KOPT-K1 (cell line): ENCODE measurements at regions not wholly inside any gene's neighbourhood (a gene's known extent, or its start where the extent isn't known, plus 50 kb on each side); places are given as distances from the start of the nearest gene placed in this dataset.

Source experiments
- H3K27ac ChIP-seq: fragments of 200-600 bp; sonication (generic); 2 replicates; pipeline ENCODE4 v1.5.1; 2016; ENCODE audit warnings: antibody characterized with exemption, mild to moderate bottlenecking, low read depth, low read length; ENCODE audit not compliant: poor library complexity, severe bottlenecking
- H3K36me3 ChIP-seq: fragments of 200-600 bp; sonication (generic); 2 replicates; pipeline ENCODE4 v1.5.1; 2017; ENCODE audit warnings: antibody characterized with exemption, mild to moderate bottlenecking, low read length, moderate library complexity; ENCODE audit not compliant: insufficient read depth
- H3K9me3 ChIP-seq: fragments of 200-600 bp; sonication (generic); 2 replicates; pipeline ENCODE4 v1.5.1; 2017; ENCODE audit warnings: antibody characterized with exemption, low read length, mild to moderate bottlenecking; ENCODE audit not compliant: insufficient read depth, poor library complexity, severe bottlenecking

- no peak overlapping the region for H3K27ac ChIP-seq
- H3K9me3 ChIP-seq: no peaks in the 10 kb centered on the region
- no peaks in the 10 kb centered on the region for H3K36me3 ChIP-seq
These were observed 262.4 kb upstream of the SPRY2 start for GRCh38 chr13:80603351-80603750.

GRCh38 chr13:80599765-80600164, 258.8 kb upstream of the SPRY2 start:
- Histone ChIP-seq H3K27ac (no peak overlapping the region), H3K36me3 (no peaks in the 10 kb centered on the region), H3K9me3 (no peaks in the 10 kb centered on the region)

GRCh38 chr13:80598189-80598588, 257.3 kb upstream of the SPRY2 start:
- H3K9me3 ChIP-seq: no peaks in the 10 kb centered on the region
- H3K27ac ChIP-seq: no peak overlapping the region
- no peaks in the 10 kb centered on the region for H3K36me3 ChIP-seq

- H3K27ac ChIP-seq: no peak overlapping the region
- no peaks in the 10 kb centered on the region for H3K36me3 ChIP-seq
- no peaks in the 10 kb centered on the region for H3K9me3 ChIP-seq
These were observed 251.2 kb upstream of the SPRY2 start for GRCh38 chr13:80591976-80592740.

- no peaks in the 10 kb centered on the region for H3K36me3 ChIP-seq
- H3K27ac ChIP-seq: no peak overlapping the region
- no peaks in the 10 kb centered on the region for H3K9me3 ChIP-seq
These were observed 249.6 kb upstream of the SPRY2 start for GRCh38 chr13:80590551-80590950.

- no peaks in the 10 kb centered on the region for H3K9me3 ChIP-seq
- no peak overlapping the region for H3K27ac ChIP-seq
- H3K36me3 ChIP-seq: no peaks in the 10 kb centered on the region
These were observed 245.4 kb upstream of the SPRY2 start for GRCh38 chr13:80586356-80586755.

GRCh38 chr13:80585531-80585930, 244.6 kb upstream of the SPRY2 start:
- H3K36me3 ChIP-seq: no peaks in the 10 kb centered on the region
- H3K27ac ChIP-seq: no peak overlapping the region
- no peaks in the 10 kb centered on the region for H3K9me3 ChIP-seq

GRCh38 chr13:80584785-80585184, 243.9 kb upstream of the SPRY2 start:
- Histone ChIP-seq H3K9me3 (no peaks in the 10 kb centered on the region), H3K36me3 (no peaks in the 10 kb centered on the region), H3K27ac (no peak overlapping the region)

GRCh38 chr13:80584306-80584705, 243.4 kb upstream of the SPRY2 start:
- Histone ChIP-seq H3K27ac (no peak overlapping the region), H3K36me3 (no peaks in the 10 kb centered on the region), H3K9me3 (no peaks in the 10 kb centered on the region)

- no peaks in the 10 kb centered on the region for H3K9me3 ChIP-seq
- H3K27ac ChIP-seq: no peak overlapping the region
These were observed 237.2 kb upstream of the SPRY2 start for GRCh38 chr13:80577926-80578670.

GRCh38 chr13:80577285-80577684, 236.4 kb upstream of the SPRY2 start:
- H3K27ac ChIP-seq: no peak overlapping the region
- no peaks in the 10 kb centered on the region for H3K36me3 ChIP-seq
- H3K9me3 ChIP-seq: no peaks in the 10 kb centered on the region

More at GRCh38 chr13:80577926-80578670, 237.2 kb upstream of the SPRY2 start:
- H3K36me3 ChIP-seq: no peaks in the 10 kb centered on the region

- no peaks in the 10 kb centered on the region for H3K36me3 ChIP-seq
- H3K9me3 ChIP-seq: no peaks in the 10 kb centered on the region
- no peak overlapping the region for H3K27ac ChIP-seq
These were observed 233.4 kb upstream of the SPRY2 start for GRCh38 chr13:80574113-80574850.

GRCh38 chr13:80572923-80573316, 232.0 kb upstream of the SPRY2 start:
- H3K9me3 ChIP-seq: no peaks in the 10 kb centered on the region

GRCh38 chr13:80572308-80572922, 231.5 kb upstream of the SPRY2 start:
- no peaks in the 10 kb centered on the region for H3K36me3 ChIP-seq
- no peaks in the 10 kb centered on the region for H3K9me3 ChIP-seq
- no peak overlapping the region for H3K27ac ChIP-seq

More at GRCh38 chr13:80572923-80573316, 232.0 kb upstream of the SPRY2 start:
- H3K36me3 ChIP-seq: no peaks in the 10 kb centered on the region
- no peak overlapping the region for H3K27ac ChIP-seq
